GM23338 (cell line): ENCODE measurements at regions not wholly inside any gene's neighbourhood (a gene's known extent, or its start where the extent isn't known, plus 50 kb on each side); places are given as distances from the start of the nearest gene placed in this dataset.

ENCODE experiments used
- CREB1 ChIP-seq: fragments of 250-450 bp; sonication (Bioruptor Pico); IDR thresholded peaks from 2 replicates; pipeline ENCODE4 v1.5.0; 2020; ENCODE audit warnings: low read depth, mild to moderate bottlenecking, moderate library complexity
- CTCF ChIP-seq, 2 experiments: fragments of 200-600 bp in 1 of 2; sonication (generic) in 1 of 2; conservative IDR thresholded peaks; 2 replicates each; pipeline versions ENCODE4 v1.5.1 to v1.6.1; 2016 to 2017; ENCODE audit warnings: antibody characterized with exemption in 2 of 2, low read depth in 2 of 2, mild to moderate bottlenecking in 2 of 2, moderate library complexity in 1 of 2
- ETS1 ChIP-seq: IDR thresholded peaks from 2 replicates; pipeline ENCODE4 v1.6.1; 2016; ENCODE audit warnings: antibody characterized with exemption
- EZH2 ChIP-seq: fragments of 200-600 bp; sonication (generic); IDR thresholded peaks from one replicate; pipeline ENCODE4 v1.8.0; 2017; ENCODE audit warnings: antibody characterized with exemption, mild to moderate bottlenecking, low read depth; ENCODE audit not compliant: unreplicated experiment
- EZH2phosphoT487 ChIP-seq: fragments of 200-600 bp; sonication (generic); IDR thresholded peaks from one replicate; pipeline ENCODE4 v1.8.1; 2018; ENCODE audit warnings: antibody characterized with exemption; ENCODE audit not compliant: unreplicated experiment
- JUNB ChIP-seq: IDR thresholded peaks from one replicate; pipeline ENCODE4 v1.6.1; 2016; ENCODE audit warnings: antibody characterized with exemption; ENCODE audit not compliant: unreplicated experiment
- POLR2AphosphoS5 ChIP-seq: IDR thresholded peaks from 2 replicates; pipeline ENCODE4 v1.6.1; 2016; ENCODE audit warnings: antibody characterized with exemption, low read depth
- REST ChIP-seq: IDR thresholded peaks from one replicate; pipeline ENCODE4 v1.6.1; 2018; ENCODE audit warnings: antibody characterized with exemption; ENCODE audit not compliant: unreplicated experiment
- STAT1 ChIP-seq: IDR thresholded peaks from one replicate; pipeline ENCODE4 v1.6.1; 2016; ENCODE audit warnings: antibody characterized with exemption; ENCODE audit not compliant: unreplicated experiment
- ZNF331 ChIP-seq: fragments of 250-450 bp; sonication (Bioruptor Pico); IDR thresholded peaks from 2 replicates; pipeline ENCODE4 v1.5.0; 2020; ENCODE audit warnings: low read depth, mild to moderate bottlenecking, moderate library complexity
- ZNF462 ChIP-seq: fragments of 250-450 bp; sonication (Bioruptor Pico); IDR thresholded peaks from 2 replicates; pipeline ENCODE4 v1.5.0; 2020; ENCODE audit warnings: mild to moderate bottlenecking, moderate library complexity

- TF ChIP-seq CTCF (conservative IDR thresholded peaks at IDR 0.05; ENCODE audit: low read depth in 2 of 2): peak; percentile 94 to 98
- TF ChIP-seq EZH2: no peak
- TF ChIP-seq CREB1 (CRISPR knock-in tag): no peak
- no peak for TF ChIP-seq REST
- TF ChIP-seq EZH2phosphoT487: no peak
- TF ChIP-seq POLR2AphosphoS5: no peak
- no peak for TF ChIP-seq JUNB
- TF ChIP-seq ETS1: no peak
- no peak for TF ChIP-seq ZNF331 (CRISPR knock-in tag)
- no peak for TF ChIP-seq STAT1
- TF ChIP-seq ZNF462: peak; percentile 26; the same call in 1 of the 2 replicates
Measured at GRCh38 chr6:151675746-151676459, 131.6 kb upstream of the ESR1 start.
